ENCODE measurements at regions not wholly inside any gene's neighbourhood (a gene's known extent, or its start where the extent isn't known, plus 50 kb on each side); places are given as distances from the start of the nearest gene placed in this dataset.

DNA sequence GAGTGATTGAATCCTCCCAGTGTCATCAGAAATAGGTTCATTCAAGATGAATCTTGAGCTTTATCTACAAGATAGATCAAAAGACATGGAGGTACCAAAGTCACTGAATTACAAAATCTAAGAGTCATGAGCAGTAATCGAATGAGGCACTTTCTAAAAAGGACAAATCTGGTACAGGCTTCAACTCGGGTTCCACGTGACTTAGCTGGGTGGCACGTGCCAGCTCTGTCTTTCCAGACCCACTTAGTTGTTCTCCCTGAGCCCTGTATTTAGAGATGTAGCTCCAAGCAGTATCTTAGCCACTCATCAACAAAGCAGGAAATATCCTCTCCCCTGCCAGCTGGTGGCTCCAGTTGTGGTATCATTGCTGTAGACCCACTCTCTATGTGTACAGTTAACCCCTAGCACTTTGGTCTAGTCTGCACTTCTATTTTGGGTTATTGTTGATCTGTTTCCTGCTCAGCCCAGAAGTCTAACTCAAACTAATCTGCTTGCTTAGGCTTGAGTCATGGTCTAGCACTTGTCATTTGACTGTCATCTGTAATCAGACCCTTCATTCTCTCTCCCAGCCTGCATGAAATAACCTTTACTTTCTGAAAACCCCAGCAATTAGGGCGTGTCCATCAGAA is 528.7 kb downstream of the ETS1 start:
- no peak for DNase-seq

DNA sequence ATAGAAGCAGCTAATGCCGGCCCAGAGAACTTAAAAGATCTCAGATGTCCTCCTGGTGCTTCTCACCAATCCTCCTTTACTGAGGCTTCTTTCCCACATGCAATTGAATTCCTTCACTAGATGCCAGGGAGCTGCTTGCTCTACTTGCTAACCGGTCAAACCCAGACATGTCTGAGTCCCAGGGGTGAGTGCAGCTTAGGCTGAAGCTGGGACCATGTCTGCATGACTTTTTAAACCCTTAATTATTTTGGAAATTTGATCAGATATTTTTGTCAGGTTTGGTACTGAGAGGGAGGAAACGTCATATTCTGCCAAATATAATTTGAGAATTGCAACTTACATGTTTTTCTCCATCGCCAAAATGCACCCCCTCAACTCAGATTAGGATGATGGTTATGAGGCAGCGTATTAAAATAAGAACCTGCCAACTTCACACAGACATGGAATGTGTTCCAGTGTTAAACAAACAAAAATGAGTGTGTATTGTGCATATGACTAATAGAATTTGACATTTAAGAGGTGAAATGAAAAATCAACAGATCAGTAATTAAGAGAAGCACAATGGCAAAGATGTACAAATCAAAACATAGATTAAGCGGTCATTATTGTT is 529.5 kb downstream of the ETS1 start:
- DNase-seq = no peak

DNA sequence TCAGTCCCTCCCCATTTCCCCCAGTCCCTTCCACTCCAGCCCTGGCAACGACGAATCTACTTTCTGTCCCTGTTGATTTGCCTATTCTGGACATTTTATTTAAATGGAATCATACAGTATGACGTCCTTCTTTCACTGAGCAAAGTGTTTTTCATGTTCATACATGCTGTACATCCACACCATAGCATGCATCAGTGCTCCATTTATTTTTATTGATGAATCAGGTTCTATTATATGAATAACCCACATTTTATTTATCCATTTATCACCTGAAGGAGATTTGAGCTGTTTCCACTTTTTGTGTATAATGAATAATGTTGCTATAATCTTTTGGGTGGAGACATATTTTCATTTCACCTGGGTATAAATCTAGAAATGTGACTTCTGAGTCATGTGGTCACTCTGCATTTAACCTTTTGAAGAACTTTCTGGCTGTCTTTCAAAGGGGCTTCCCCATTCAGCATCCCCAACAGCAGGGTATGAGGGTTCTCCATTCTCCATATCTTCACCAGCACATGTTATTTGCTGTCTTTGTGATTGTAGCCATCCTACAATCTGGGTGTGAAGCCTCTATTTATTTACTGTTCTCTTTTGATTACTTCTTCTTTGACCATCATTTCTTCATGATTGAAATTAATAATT is 531.7 kb downstream of the ETS1 start:
- no peak for DNase-seq

DNA sequence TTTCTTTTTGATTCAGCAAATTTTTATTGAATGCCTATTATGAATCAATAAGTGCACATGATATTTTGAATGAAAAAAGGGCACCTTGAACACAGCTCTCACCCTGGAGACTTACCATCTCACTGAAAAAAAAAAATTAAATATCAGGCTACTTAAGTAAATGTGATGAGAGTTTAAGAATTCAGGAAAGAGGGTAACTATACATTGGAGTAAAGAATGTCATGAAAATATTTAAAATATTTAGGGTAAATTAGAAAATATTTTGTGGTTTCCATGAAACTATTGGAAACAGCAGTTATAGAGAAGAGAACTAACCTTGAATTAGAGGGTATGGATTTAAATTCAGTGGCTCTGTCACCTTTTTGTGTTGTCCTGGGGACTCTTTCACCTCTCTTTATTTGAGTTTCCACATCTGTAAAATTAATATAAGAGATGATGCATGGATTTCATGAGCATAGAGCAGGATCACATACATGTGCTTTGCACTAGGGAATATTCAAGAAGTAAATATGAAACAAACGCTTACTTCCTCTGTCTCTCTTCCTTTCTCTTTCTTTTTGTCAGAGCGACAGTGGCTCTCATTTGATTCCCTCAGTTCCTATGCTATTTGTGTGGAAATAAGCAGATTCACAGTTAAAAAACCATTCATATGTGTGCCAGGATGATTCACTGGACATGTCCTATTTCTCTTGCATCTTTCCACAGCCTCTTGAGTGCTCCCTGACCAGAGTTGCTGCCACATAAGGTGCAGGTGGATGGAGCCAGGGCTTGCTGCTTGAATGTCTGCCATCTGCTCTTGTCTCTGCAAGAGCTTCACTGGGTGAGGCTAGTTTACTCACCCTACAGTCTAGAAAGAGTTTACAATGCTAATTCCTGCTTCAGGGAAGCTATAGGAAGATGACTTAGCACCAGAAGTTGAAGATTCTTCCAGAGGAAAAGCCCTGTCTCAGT is 533.1 kb downstream of the ETS1 start:
- peak; percentile 28 for DNase-seq

DNA sequence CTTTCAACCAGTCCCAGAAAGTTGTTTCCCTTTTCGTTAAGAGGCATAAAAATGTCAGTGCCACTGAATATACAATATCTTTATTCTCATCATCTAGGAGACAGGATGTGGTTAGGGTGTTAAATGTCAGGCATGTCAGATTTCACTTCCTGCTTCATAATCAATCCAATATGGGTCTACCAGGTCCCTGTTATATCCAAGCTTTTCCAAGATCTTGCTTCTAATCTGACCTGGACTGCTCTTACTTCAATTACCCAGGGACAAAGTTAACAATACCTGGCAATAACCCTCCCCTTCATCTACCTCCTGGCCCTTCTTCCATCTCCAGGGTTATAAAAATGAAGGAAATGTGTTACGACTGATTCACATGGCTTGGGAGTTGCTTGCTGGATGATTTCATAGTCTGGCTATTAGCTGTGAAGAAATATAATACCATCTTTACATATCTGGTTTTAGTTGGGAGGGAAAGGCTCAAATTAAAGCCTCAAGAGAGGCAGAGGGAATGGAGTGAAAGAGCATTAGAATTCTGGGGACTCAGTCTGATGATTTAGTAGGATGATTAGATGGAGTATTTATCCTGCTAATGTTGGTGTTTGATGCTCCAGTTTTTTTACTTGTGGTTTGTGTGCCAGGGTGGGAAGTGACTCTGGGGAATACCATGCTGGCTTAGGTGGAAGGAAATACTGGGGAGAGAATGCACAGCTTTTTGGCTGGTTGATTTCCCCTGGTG is 534.3 kb downstream of the ETS1 start:
- DNase-seq = peak; percentile 86

DNA sequence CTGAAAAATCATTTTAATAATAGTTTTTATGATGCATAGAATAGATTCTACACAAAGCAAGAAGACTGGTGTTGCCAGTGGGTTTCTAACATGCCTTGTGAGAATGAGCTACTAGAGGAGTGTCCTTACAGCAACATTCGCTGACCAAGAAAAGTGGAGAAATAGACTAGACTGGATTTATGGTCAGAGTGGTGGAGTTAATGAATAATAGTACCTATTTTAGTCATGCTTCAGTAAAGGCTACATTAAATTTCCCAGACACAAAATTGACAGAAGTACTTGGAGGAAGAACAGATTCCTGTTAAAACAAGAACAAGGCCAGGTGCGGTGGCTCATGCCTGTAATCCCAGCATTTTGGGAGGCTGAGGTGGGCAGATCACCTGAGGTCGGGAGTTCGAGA is 539.2 kb downstream of the ETS1 start:
- DNase-seq = no peak

DNA sequence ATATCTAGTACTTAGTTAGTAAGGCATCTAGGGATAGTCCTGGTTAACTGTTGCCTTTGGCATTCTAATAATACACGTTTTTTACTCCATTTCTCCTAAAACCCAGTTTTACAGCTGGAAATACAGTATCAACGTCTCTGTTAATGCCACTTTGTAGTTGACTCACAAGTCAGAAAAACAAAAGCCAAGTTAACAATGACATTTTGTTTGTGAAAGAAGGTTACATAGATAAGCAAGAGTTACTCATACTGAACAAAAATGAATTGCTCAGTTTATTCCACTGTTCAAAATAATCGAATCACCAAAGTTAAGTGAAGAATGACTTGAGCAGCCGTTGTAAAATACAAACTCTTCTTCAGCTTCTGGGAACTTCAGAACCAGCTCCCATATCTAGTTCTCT is 540.3 kb downstream of the ETS1 start:
- no peak for DNase-seq

DNA sequence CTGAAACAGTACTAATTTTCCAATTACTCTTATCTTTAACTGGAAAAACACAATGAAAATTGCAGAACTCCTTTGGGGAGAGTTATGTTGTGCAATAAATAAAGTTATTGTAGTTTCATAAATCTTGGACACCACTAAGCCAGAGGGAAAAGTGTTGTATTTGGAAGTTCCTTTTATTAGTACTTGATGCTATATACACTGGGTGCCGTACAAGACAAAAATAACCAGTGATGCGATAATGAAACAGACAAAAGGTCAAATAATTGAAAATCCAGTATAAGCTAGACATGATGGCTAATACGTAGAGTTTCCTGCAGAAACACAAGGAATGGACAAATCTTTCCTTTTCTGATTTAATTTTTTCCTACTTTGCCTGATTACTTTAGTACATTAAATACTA is 541.1 kb downstream of the ETS1 start:
- no peak for DNase-seq

DNA sequence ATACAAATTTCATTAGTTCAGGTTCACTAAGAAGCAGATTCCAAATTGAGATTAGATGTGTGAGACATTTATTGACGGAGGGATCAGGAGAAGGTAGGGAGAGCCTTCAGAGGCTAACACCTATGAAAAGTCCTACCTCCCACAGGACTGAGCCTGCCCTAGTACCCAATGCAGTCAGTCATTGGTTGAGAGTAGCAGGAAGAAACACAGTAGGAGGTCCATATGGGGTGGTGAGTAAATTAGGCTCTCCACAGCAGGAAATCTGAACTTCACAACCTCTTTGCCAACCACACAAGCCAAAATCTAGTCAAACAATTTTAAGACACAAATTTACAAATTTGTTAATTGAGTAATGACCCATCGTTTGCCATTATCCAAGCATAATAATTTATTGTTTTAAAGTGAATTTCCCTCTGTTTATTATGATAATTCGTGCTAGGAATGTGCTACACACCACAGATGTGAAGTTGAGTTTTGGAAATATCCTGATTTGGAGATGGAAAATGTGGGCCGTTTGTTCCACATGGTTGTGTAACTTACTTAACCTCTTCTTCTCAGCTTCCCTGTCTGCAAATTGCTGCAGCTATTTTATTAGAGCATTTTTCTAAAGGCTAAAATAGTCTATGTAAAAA is 542.1 kb downstream of the ETS1 start:
- no peak for DNase-seq

DNA sequence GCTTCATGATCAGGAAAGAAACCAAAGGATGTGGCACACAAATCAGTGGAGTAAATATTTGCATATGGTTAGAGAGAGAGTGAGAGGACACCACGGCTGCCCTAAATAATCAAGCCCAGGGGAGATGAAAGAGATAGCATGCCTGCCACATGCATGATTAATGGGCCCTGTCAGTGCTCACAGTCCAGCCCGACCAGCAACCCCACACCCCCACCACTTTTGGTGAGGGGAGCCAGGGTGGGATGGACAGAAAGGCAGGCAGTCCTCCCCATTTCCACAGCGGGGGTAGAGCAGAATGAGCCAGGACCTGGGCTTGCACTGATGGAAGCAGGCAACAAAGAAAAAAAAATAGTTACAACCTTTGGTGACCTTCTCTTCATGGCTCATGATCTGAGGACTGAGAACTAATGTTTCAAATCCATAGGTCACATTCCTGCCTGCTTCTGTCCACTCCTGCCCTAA is 545.0 kb downstream of the ETS1 start:
- no peak for DNase-seq

DNA sequence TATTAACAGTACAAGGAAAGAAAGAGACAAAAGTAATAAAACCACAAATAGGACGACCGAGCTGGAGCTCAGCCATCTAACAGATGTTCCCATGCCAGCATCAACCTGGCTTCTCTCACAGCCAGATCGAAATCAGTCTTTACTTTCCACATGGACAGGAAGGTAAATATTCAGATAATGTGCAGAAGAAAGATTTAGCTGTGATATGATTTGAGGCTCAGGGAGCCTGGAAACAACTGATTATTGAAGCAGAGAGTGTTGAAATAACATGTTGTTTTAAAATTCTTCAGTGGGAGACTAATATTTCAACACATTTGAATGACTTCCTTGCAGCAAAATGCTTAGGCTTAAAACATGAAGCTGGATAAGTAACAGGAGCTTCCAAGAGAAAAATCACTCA is 546.8 kb downstream of the ETS1 start:
- DNase-seq = no peak

DNA sequence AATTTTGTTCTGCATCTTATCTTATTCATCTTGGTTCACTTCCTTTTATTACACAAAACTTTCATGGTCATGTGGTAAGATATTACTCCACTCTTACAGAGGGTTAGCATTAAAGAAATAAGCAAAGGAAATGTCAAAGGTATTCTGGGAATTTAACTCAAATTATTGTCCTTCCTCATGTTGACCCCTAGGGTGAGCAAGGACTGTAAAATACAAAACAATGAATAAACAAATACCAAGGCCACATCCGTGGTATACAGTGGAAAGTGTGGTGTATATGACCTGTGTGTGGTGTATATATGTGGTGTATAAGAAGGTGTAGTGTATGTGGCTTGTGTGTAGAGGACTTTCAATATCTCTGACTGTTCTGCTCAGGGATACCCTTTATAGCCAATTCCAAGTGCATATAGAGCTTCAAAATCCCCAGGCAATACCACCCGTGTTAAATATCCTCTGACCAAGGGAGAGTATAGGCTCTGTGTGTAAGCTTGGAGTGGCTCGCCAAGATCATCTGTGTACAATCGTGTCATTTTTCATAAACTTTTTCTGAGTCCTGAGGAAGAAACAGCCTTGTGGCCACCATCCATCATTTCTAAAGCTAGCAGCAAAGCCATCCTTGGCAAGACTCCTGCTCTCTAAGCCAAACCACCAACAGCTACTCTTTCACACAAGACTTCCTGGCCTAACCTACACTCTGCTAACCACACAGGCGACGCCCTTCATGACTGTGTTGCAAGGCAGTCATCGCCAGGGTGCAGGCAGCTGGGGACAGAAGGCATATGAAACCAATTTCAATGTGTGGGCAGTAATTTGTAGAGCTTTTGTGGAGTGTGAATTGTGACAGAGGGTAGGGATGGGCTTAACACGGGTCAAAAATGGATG is 548.0 kb downstream of the ETS1 start:
- peak; percentile 86 for DNase-seq

DNA sequence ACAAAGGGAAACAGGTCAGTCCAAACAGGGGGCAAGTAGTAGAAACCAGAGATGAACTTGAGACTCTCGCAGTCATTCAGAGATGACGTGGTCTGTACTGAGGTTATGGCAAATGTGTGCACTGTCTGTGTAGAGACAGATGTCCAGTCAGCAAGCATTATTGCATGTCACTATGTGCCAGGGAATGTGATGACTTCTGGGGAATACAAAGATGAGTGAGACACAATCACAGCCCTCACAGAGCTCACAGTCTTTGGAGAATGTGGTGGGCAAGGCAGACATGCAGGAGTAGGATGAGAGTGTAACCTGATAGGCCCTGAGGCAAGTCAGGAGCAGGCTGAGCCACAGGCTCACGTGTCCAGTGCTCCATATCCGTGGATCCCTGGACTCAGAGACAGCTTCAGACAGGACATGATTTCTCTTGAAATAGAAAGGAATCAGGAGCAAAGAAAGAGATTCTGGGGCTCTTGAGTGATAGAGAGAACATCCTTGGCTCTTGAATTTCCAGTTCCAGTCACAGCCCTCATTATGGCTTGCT is 550.7 kb downstream of the ETS1 start:
- peak; percentile 23 for DNase-seq

DNA sequence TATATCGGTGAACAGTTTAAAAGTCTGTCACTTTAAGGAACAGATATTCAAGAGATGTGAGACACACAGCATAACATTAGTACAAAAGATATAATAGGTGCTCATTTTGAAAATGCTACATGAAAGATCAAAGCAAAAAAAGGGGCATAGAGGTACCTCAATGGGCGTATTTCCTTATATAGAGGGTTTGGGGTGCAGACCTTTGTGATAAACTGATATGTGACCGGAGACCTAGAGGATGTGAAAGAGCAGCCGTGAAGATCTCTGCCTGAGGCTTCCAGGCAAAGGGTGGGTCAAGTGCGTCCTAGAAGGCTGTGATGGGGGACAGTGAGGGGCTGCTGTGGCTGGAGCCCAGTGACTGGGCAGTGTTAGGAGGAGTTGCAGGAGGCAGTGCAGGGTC is 551.4 kb downstream of the ETS1 start:
- DNase-seq = no peak

DNA sequence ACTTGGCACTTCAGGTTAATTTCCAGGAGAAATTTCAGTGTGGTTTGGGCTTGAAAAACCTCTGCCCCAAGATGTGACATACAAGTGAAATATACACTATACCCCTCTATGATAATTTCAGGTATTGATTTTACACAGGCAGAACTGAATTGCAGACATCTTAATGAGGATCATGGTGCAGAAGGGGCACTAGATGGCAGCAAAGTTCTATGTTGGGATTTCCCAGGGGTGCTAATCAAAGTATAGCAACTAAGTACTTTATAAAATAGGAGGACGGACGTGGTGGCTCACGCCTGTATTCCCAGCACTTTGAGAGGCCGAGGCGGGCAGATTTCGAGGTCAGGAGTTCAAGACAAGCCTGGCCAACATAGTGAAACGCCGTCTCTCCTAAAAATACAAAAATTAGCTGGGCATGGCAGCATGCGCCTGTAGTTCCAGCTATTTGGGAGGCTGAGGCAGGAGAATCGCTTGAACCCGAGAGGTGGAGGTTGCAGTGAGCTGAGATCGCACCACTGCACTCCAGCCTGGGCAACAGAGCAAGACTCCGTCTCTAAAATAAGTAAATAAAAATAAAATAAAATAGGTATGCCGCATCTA is 555.7 kb downstream of the ETS1 start:
- peak; percentile 75 for DNase-seq

DNA sequence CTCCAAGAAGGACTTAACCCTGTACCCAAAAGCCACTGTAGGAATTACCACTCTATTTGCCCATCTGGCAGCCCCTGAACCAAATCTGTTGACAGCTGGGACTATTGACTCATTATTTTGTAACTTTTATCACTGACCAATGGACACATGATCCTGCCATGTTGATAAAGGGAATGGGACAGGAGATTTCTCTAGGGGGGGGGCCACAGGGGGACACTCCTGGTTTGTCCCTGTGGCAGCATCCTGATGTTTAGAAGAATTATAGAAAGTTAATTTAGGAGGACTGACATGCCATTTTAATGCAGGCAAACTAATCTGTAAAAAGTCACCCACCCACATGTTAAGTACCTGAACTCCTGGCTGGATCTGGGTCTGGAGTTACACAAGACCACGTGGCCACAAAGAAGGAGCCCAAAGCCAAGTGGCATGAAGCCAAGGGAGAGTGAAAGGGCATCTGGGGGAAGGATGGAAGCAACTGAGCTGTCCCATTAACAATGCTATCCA is 558.1 kb downstream of the ETS1 start:
- peak; percentile 43 for DNase-seq

DNA sequence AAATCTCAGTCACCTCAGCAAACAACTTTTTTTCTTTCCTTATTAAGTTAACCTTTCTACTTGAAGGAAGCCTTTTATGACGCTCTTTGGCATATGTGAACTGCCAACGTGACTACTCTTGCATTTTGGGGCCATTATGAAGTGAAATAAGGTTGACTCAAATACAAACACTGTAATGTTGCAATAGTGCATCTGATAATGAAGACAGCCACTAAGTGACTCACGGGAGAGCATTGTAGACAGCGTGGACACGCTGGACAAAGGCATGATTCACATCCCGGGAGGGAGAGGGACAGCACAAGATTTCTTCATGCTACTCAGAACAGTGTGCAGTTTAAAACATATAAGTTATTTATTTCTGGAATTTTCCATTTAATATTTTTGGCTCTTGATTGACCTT is 560.8 kb downstream of the ETS1 start:
- peak; percentile 98 for DNase-seq

DNA sequence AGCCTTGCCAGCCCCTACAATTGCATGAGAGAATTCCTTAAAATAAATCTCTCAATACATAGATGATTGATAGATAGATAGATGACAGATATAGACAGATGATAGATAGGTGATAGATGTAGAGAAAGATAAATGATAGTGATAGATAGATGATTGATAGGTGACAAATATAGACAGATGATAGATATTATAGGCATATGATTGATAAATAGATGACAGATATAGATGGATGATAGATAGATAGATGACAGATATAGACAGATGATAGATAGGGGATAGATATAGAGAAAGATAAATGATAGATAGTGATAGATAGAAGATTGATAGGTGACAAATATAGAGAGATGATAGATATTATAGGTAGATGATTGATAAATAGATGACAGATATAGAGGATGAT is 564.6 kb downstream of the ETS1 start:
- DNase-seq = no peak

DNA sequence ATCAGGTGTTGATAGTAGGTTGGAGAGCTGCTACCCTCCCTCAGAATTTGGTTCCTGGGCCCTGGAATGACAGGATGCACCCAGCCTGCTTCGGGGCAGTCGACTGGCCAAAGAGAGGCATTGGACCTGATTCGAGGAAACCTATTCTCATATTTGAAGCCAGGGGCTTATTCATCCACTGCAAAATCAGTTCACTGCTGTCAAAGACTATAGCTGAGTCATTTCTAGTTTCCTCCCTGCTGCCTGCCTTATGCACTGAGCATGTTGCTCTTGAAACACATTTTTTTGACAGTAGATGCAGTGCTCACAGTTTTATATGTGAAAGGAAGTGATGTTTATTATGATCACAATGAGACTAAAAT is 565.4 kb downstream of the ETS1 start:
- DNase-seq = peak; percentile 61

DNA sequence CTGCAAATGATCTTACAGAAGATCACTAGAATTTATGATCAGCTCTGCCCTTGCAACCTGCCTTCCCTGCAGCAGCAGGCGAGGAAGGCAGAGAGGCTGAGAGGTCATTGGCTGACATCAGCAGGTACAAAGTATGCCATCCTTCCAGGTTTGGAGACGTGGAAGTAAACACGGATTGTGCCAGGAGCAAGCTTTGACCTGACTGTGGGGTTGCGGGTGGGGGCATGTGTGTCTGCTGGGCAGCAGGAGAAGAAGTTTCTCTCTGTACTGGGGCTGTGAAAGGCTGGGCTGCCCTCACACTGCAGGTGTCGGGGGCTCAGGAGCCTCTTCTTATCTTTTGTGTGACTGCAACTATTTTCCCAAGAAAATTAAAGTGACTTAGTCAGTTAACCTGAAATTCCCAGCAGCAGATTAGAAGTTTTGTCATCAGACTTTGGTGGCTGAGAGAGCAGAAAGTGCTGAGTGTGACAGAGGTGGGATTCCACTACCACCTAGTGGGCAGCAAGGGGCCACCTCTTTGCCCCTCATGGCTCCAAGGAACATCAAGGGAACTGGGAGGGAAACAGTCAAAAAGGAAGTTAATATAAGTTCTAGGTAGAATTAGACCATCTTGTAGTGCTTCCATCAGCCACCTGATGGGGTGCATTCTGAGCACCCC is 565.9 kb downstream of the ETS1 start:
- peak; percentile 35 for DNase-seq
